ENCODE measurements at regions not wholly inside any gene's neighbourhood (a gene's known extent, or its start where the extent isn't known, plus 50 kb on each side); places are given as distances from the start of the nearest gene placed in this dataset.

DNA sequence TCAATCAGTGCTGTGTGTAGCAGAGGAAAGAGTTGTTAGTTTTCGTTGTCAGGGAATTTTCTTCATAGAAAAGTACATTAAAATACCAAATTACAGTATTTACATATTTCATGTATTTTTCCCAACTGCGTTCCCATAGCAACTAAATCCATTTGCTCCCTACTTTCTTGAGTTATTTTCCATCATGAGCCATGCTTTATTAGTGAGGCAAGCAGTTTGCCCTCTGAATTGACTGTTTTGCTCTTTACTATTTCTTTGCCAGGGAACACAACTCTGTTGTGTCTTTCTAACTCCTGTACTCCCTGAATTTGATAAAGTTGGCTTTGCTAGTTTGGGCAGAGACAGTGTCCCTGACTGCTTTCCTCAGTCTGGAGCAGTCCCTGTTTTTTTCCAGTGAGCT is 276.2 kb upstream of the SLC30A5 start:
- TF ChIP-seq POLR2A (IDR thresholded peaks at IDR 0.05; ENCODE audit: low read length): no peak
- no peak for TF ChIP-seq GATA1 (IDR thresholded peaks at IDR 0.05; ENCODE audit: low read depth, low read length)
